HepG2 (cell line): ENCODE measurements at regions not wholly inside any gene's neighbourhood (a gene's known extent, or its start where the extent isn't known, plus 50 kb on each side); places are given as distances from the start of the nearest gene placed in this dataset.

Experiments
- ATAC-seq: fragments of 200-7000 bp; cut with Tn5 transposase; 3 replicates; pipeline ENCODE4 v1.9.1; 2020; ENCODE audit warnings: mild to moderate bottlenecking, moderate library complexity
- BruUV-seq: library from RNA; stranded (reverse); fragments of 400-500 nt; replicated peaks from 2 replicates; lab custom pipeline; 2021; lab: Mats Ljungman, UMichigan
- CTCF ChIA-PET: fragments of 300-600 bp; formaldehyde crosslinking; extraction: SDS; loops from one replicate; lab custom pipeline; 2021; ENCODE audit warnings: low total read pairs, inconsistent platforms, low intra/inter-chr PET ratio; lab: Yijun Ruan, JAX
- POLR2A ChIA-PET: fragments of 350-600 bp; sonication (Branson Sonifier 250); formaldehyde crosslinking; loops from one replicate; lab custom pipeline; 2020; ENCODE audit warnings: antibody characterized with exemption, inconsistent platforms; lab: Yijun Ruan, JAX
- DNase-seq: peaks from one replicate; pipeline ENCODE4 v3.0.0-alpha.2; 2015; ENCODE audit warnings: low spot score
- FAIRE-seq: peaks from 3 replicates; lab custom pipeline; 2011; peaks lifted over from hg19 to GRCh38; lab: Jason Lieb, UNC
- H2AFZ ChIP-seq: one replicate; pipeline ENCODE4 v1.6.1; 2011; ENCODE audit warnings: low read length, inconsistent platforms
- H3K27ac ChIP-seq: fragments of 300-600 bp; 3 replicates; pipeline ENCODE4 v1.8.0; 2011; ENCODE audit warnings: mixed run types, mild to moderate bottlenecking, mixed read lengths, low read length, inconsistent platforms; ENCODE audit not compliant: insufficient read depth; ENCODE audit errors: extremely low read length
- H3K27me3 ChIP-seq, 2 experiments: fragments of 200-600 bp in 1 of 2; 2 replicates in 1 of 2; 3 replicates in 1 of 2; pipeline versions ENCODE4 v1.6.0 to v1.8.0; 2011; ENCODE audit warnings: low read length in 2 of 2, mild to moderate bottlenecking in 2 of 2, moderate library complexity in 2 of 2, inconsistent platforms in 1 of 2; ENCODE audit not compliant: insufficient read depth in 2 of 2, control insufficient read depth in 1 of 2
- H3K36me3 ChIP-seq, 2 experiments: fragments of 200-600 bp in 1 of 2; replicated peaks in 1 of 2; 2 replicates in 1 of 2; 3 replicates in 1 of 2; pipeline versions ENCODE4 v1.5.1 to v1.8.0; 2011; ENCODE audit warnings: low read length in 2 of 2, inconsistent platforms in 1 of 2; ENCODE audit not compliant: insufficient read depth in 2 of 2, control insufficient read depth in 1 of 2
- H3K4me1 ChIP-seq: 2 replicates; pipeline ENCODE4 v1.5.1; 2012; ENCODE audit warnings: low read length, inconsistent platforms; ENCODE audit not compliant: insufficient read depth
- H3K4me2 ChIP-seq: 2 replicates; pipeline ENCODE4 v1.6.0; 2011; ENCODE audit warnings: low read depth, low read length, inconsistent platforms
- H3K4me3 ChIP-seq, 3 experiments: fragments of 200-600 bp in 1 of 3; sonication (generic), shearing (Covaris generic) in 1 of 3; replicated peaks in 1 of 3; 2 replicates each; pipeline ENCODE4 v1.5.1; 2011 to 2016; ENCODE audit warnings: low read length in 3 of 3, inconsistent platforms in 2 of 3, low read depth in 2 of 3, mild to moderate bottlenecking in 2 of 3, control low read depth in 1 of 3, mixed read lengths in 1 of 3; ENCODE audit not compliant: insufficient read depth in 1 of 3
- H3K79me2 ChIP-seq: one replicate; pipeline ENCODE4 v1.6.1; 2011; ENCODE audit warnings: low read length, inconsistent platforms; ENCODE audit not compliant: insufficient read depth
- H3K9ac ChIP-seq: 2 replicates; pipeline ENCODE4 v1.6.0; 2011; ENCODE audit warnings: mild to moderate bottlenecking, low read depth, low read length, inconsistent platforms; ENCODE audit not compliant: insufficient read depth
- H3K9me3 ChIP-seq: 2 replicates; pipeline ENCODE4 v1.5.1; 2012; ENCODE audit warnings: mild to moderate bottlenecking, low read length
- H4K20me1 ChIP-seq: 2 replicates; pipeline ENCODE4 v1.6.0; 2011; ENCODE audit warnings: inconsistent platforms, mild to moderate bottlenecking, low read length, moderate library complexity; ENCODE audit not compliant: insufficient read depth
- MEIS1 ChIP-seq: sonication (generic); formaldehyde crosslinking; IDR thresholded peaks from 2 replicates; pipeline ENCODE4 v1.9.0; 2021; ENCODE audit warnings: mild to moderate bottlenecking, missing genetic modification reagents, moderate library complexity, borderline replicate concordance
- NFIC ChIP-seq: IDR thresholded peaks from 2 replicates; pipeline ENCODE4 v1.6.1; 2012; ENCODE audit warnings: mild to moderate bottlenecking, low read length, inconsistent platforms
- PHB2 ChIP-seq: fragments of 450-650 bp; IDR thresholded peaks from 2 replicates; pipeline ENCODE4 v1.6.1; 2018; ENCODE audit not compliant: partially characterized antibody
- TCF7L2 ChIP-seq: IDR thresholded peaks from 2 replicates; pipeline ENCODE4 v1.6.1; 2011; ENCODE audit warnings: mild to moderate bottlenecking, low read depth, low read length, moderate library complexity
- ZNF607 ChIP-seq: sonication (generic); formaldehyde crosslinking; IDR thresholded peaks from 2 replicates; pipeline ENCODE4 v1.5.1; 2020; ENCODE audit warnings: missing genetic modification reagents, mild to moderate bottlenecking, borderline replicate concordance
- ZNF703 ChIP-seq: sonication (generic); formaldehyde crosslinking; IDR thresholded peaks from 2 replicates; pipeline ENCODE4 v1.5.1; 2020; ENCODE audit warnings: missing genetic modification reagents, mild to moderate bottlenecking, moderate library complexity, borderline replicate concordance
- ZNF784 ChIP-seq: sonication (generic); formaldehyde crosslinking; IDR thresholded peaks from 2 replicates; pipeline ENCODE4 v1.5.1; 2020; ENCODE audit warnings: missing genetic modification reagents, mild to moderate bottlenecking, borderline replicate concordance
- ZSCAN22 ChIP-seq: sonication (generic); formaldehyde crosslinking; IDR thresholded peaks from 2 replicates; pipeline ENCODE4 v1.4.0; 2020; ENCODE audit warnings: mild to moderate bottlenecking, missing genetic modification reagents
- WGBS: methylation state at CpG from one replicate; pipeline ENCODE4 v1.1.6; 2017; ENCODE audit warnings: low lambda C conversion rate; 5-methylcytosine and 5-hydroxymethylcytosine counted together
- in situ Hi-C: cut with HindIII; loops from 2 replicates; pipeline ENCODE4 v1.10.0; 2017; ENCODE audit warnings: low pct_unique_long_range_greater_than_20kb; ENCODE audit not compliant: extremely low pct_ligation_motif_present
- intact Hi-C: fragments of 100-400 bp; cut with micrococcal nuclease; formaldehyde crosslinking; loops from one replicate; pipeline ENCODE4 v1.10.0; 2022; ENCODE audit not compliant: unreplicated experiment
- TF ChIP-seq, protein P1 (sequence below): sonication (generic); formaldehyde crosslinking; IDR thresholded peaks from 2 replicates; pipeline ENCODE4 v1.4.0; 2020; ENCODE audit warnings: mild to moderate bottlenecking, missing genetic modification reagents
- TF ChIP-seq, protein P2 (sequence below), 2 experiments: sonication (generic) in 1 of 2; formaldehyde crosslinking in 1 of 2; IDR thresholded peaks; 2 replicates each; pipeline versions ENCODE4 v1.4.0 to v1.6.1; 2016 to 2020; ENCODE audit warnings: borderline replicate concordance in 1 of 2, low read depth in 1 of 2, mild to moderate bottlenecking in 1 of 2, missing genetic modification reagents in 1 of 2

GRCh38 chr15:62298811-62299210 lies 133.7 kb upstream of the C2CD4B start:
- Histone ChIP-seq H3K4me1 (no peaks in the 10 kb centered on the region), H3K27me3 (peaks cover 0 to 24% of the 10 kb centered on the region in 2 experiments; a peak in 2 of 5 replicates), H3K36me3 (no peaks in the 10 kb centered on the region), H3K79me2 (no peaks in the 10 kb centered on the region), H3K27ac (no peak overlapping the region), H4K20me1 (no peaks in the 10 kb centered on the region), H2AFZ (no peak overlapping the region), H3K4me3 (no peak overlapping the region), H3K4me2 (no peak overlapping the region), H3K9me3 (no peaks in the 10 kb centered on the region), H3K9ac (no peak overlapping the region)
- in situ Hi-C loops = no loop called here
- DNase-seq (no peak), ATAC-seq (no peak), FAIRE-seq (no peak)
- no TSS peak for BruUV-seq
- ChIA-PET CTCF (no interaction called here), POLR2A (no interaction called here)
- 16% methylated on average over 3 of the region's 5 CpGs for WGBS
- intact Hi-C loops = no loop called here
- no peak for TF ChIP-seq NFIC
- no peak for TF ChIP-seq ZNF703
- no peak for TF ChIP-seq ZNF607 (CRISPR knock-in tag)

DNA sequence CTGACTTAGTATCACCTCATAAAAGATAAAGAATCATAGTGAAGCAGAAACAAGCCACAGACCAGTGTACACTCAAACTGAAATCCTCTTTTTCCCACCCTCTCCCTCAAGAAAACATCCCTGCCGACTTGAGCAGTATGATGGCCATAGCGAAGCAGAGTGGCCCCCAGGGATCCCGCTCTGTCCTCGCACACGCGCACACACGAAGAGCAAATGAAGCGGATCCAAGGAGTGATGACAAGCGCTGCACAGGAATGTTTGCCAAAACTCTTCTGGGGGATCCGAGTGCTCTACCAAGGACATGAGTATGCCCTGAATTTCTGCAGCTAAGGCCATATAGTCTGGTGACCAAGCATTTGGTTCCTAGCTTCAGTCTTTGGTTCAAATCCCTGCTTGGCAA lies 134.5 kb upstream of the C2CD4B start:
- DNase-seq (no peak), ATAC-seq (no peak), FAIRE-seq (no peak)
- no peak overlapping the region for H3K27ac ChIP-seq
- H2AFZ ChIP-seq = no peak overlapping the region
- WGBS = 90% methylated on average over 10 of the region's 10 CpGs
- H3K4me1 ChIP-seq = no peaks in the 10 kb centered on the region
- in situ Hi-C loops (no loop called here), intact Hi-C loops (no loop called here)
- no peak overlapping the region for H3K4me2 ChIP-seq
- no peak overlapping the region for H3K9ac ChIP-seq
- ChIA-PET POLR2A (no interaction called here), CTCF (no interaction called here)
- TF ChIP-seq, protein P1, sequence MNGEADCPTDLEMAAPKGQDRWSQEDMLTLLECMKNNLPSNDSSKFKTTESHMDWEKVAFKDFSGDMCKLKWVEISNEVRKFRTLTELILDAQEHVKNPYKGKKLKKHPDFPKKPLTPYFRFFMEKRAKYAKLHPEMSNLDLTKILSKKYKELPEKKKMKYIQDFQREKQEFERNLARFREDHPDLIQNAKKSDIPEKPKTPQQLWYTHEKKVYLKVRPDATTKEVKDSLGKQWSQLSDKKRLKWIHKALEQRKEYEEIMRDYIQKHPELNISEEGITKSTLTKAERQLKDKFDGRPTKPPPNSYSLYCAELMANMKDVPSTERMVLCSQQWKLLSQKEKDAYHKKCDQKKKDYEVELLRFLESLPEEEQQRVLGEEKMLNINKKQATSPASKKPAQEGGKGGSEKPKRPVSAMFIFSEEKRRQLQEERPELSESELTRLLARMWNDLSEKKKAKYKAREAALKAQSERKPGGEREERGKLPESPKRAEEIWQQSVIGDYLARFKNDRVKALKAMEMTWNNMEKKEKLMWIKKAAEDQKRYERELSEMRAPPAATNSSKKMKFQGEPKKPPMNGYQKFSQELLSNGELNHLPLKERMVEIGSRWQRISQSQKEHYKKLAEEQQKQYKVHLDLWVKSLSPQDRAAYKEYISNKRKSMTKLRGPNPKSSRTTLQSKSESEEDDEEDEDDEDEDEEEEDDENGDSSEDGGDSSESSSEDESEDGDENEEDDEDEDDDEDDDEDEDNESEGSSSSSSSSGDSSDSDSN = no peak
- TF ChIP-seq TCF7L2 = no peak
- TF ChIP-seq ZNF784 (CRISPR knock-in tag) = no peak
- TF ChIP-seq MEIS1 (CRISPR knock-in tag) = no peak
- no peak for TF ChIP-seq ZSCAN22 (CRISPR knock-in tag)
- no peak for TF ChIP-seq PHB2
- TF ChIP-seq, protein P2, sequence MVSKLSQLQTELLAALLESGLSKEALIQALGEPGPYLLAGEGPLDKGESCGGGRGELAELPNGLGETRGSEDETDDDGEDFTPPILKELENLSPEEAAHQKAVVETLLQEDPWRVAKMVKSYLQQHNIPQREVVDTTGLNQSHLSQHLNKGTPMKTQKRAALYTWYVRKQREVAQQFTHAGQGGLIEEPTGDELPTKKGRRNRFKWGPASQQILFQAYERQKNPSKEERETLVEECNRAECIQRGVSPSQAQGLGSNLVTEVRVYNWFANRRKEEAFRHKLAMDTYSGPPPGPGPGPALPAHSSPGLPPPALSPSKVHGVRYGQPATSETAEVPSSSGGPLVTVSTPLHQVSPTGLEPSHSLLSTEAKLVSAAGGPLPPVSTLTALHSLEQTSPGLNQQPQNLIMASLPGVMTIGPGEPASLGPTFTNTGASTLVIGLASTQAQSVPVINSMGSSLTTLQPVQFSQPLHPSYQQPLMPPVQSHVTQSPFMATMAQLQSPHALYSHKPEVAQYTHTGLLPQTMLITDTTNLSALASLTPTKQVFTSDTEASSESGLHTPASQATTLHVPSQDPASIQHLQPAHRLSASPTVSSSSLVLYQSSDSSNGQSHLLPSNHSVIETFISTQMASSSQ (IDR thresholded peaks at IDR 0.05; ENCODE audit: low read depth) = no peak
- TF ChIP-seq, protein P2 (CRISPR knock-in tag; IDR thresholded peaks at IDR 0.05; ENCODE audit: borderline replicate concordance) = no peak
- H4K20me1 ChIP-seq = no peaks in the 10 kb centered on the region
- no peaks in the 10 kb centered on the region for H3K9me3 ChIP-seq
- no peaks in the 10 kb centered on the region for H3K79me2 ChIP-seq
- no TSS peak for BruUV-seq
- H3K36me3 ChIP-seq = no peaks in the 10 kb centered on the region
- no peak overlapping the region for H3K4me3 ChIP-seq
- peaks cover 0 to 21% of the 10 kb centered on the region in 2 experiments; a peak in 2 of 5 replicates for H3K27me3 ChIP-seq
